HL-60 (cell line): ENCODE measurements at regions not wholly inside any gene's neighbourhood (a gene's known extent, or its start where the extent isn't known, plus 50 kb on each side); places are given as distances from the start of the nearest gene placed in this dataset.

Source experiments
- CTCF ChIP-seq: IDR thresholded peaks from one replicate; pipeline ENCODE4 v1.5.1; 2011; ENCODE audit warnings: low read length, control low read depth, inconsistent platforms; ENCODE audit not compliant: insufficient read depth
- POLR2AphosphoS5 ChIP-seq: IDR thresholded peaks from 2 replicates; pipeline ENCODE4 v1.6.1; 2012; ENCODE audit warnings: low read depth
- REST ChIP-seq: IDR thresholded peaks from 2 replicates; pipeline ENCODE4 v1.6.1; 2012; ENCODE audit warnings: low read depth; ENCODE audit not compliant: insufficient replicate concordance

GRCh38 chr1:115199416-115200132 lies 110.3 kb upstream of the TSPAN2 start:
- TF ChIP-seq CTCF (no peak), POLR2AphosphoS5 (no peak), REST (no peak)
